HEK293T (cell line): ENCODE measurements at regions not wholly inside any gene's neighbourhood (a gene's known extent, or its start where the extent isn't known, plus 50 kb on each side); places are given as distances from the start of the nearest gene placed in this dataset.

Experiments
- CTCF ChIA-PET: fragments of 350-600 bp; formaldehyde crosslinking; extraction: SDS; loops from one replicate; lab custom pipeline; 2021; ENCODE audit warnings: antibody characterized with exemption, inconsistent platforms; lab: Yijun Ruan, JAX
- POLR2A ChIA-PET: fragments of 350-600 bp; formaldehyde crosslinking; extraction: SDS; loops from one replicate; lab custom pipeline; 2020; ENCODE audit warnings: antibody characterized with exemption, inconsistent platforms; lab: Yijun Ruan, JAX
- DNase-seq: peaks from one replicate; pipeline ENCODE4 v3.0.0; 2012; ENCODE audit warnings: mixed read lengths; ENCODE audit errors: extremely low spot score
- ARNT ChIP-seq: fragments of 450-650 bp; IDR thresholded peaks from 2 replicates; pipeline ENCODE4 v1.6.1; 2017; ENCODE audit warnings: mild to moderate bottlenecking
- BHLHE40 ChIP-seq: fragments of 450-650 bp; IDR thresholded peaks from 2 replicates; pipeline ENCODE4 v1.6.1; 2016; ENCODE audit warnings: mild to moderate bottlenecking, moderate library complexity, borderline replicate concordance
- CTBP1 ChIP-seq: fragments of 450-650 bp; IDR thresholded peaks from 2 replicates; pipeline ENCODE4 v1.6.1; 2016; ENCODE audit warnings: borderline replicate concordance
- ELF4 ChIP-seq: fragments of 450-650 bp; IDR thresholded peaks from 2 replicates; pipeline ENCODE4 v1.6.1; 2017; ENCODE audit warnings: antibody characterized with exemption
- FOXA1 ChIP-seq: fragments of 450-650 bp; IDR thresholded peaks from 2 replicates; pipeline ENCODE4 v1.6.1; 2016; ENCODE audit warnings: mild to moderate bottlenecking
- FOXK2 ChIP-seq: fragments of 450-650 bp; IDR thresholded peaks from 2 replicates; pipeline ENCODE4 v1.6.1; 2016; ENCODE audit warnings: mild to moderate bottlenecking
- FOXM1 ChIP-seq: fragments of 450-650 bp; IDR thresholded peaks from 2 replicates; pipeline ENCODE4 v1.6.1; 2017; ENCODE audit warnings: mild to moderate bottlenecking, borderline replicate concordance
- HDGF ChIP-seq: fragments of 450-650 bp; IDR thresholded peaks from 2 replicates; pipeline ENCODE4 v1.6.1; 2017; ENCODE audit warnings: antibody characterized with exemption, borderline replicate concordance
- L3MBTL2 ChIP-seq: fragments of 450-650 bp; conservative IDR thresholded peaks from 2 replicates; pipeline ENCODE4 v1.6.1; 2016; ENCODE audit warnings: mild to moderate bottlenecking
- LEF1 ChIP-seq: fragments of 450-650 bp; IDR thresholded peaks from 2 replicates; pipeline ENCODE4 v1.6.1; 2017; ENCODE audit warnings: mild to moderate bottlenecking, borderline replicate concordance
- NFRKB ChIP-seq: fragments of 450-650 bp; IDR thresholded peaks from 2 replicates; pipeline ENCODE4 v1.6.1; 2016; ENCODE audit warnings: mild to moderate bottlenecking, moderate library complexity
- SP1 ChIP-seq: fragments of 450-650 bp; IDR thresholded peaks from 2 replicates; pipeline ENCODE4 v1.6.1; 2017
- SUZ12 ChIP-seq: fragments of 450-650 bp; IDR thresholded peaks from 2 replicates; pipeline ENCODE4 v1.6.1; 2016; ENCODE audit warnings: mild to moderate bottlenecking
- TARDBP ChIP-seq: fragments of 450-650 bp; IDR thresholded peaks from 2 replicates; pipeline ENCODE4 v1.6.1; 2016
- ZNF384 ChIP-seq: fragments of 450-650 bp; IDR thresholded peaks from 2 replicates; pipeline ENCODE4 v1.6.1; 2016
- TF ChIP-seq, protein P1 (sequence below): fragments of 450-650 bp; IDR thresholded peaks from 2 replicates; pipeline ENCODE4 v1.6.1; 2016

DNA sequence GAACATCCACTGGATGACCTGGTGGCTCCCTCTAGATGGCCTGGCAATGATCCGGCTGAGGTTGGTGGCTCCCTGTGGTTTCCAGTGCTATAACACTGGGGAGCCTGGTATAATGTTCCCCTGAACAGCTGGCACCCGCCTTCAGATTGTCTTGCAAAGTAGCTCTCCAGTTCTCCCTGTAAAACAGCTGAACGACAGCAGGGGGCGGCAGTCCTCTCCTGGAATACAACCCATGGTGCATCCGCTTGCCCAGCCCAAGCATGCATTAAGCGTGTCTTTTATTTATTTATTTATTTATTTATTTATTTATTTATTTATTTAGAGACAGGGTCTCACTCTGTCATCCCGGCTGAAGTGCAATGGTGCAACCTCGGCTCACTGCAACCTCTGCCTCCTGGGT is 258.9 kb downstream of the BUD13 start:
- CTCF ChIA-PET, result interaction anchor here (0.5 to 1.0 kb wide), 7 partner anchors 10 to 191 kb away, joined by 3 to 4 read pairs (median 3); no protein-coding TSS in a partner anchor
- POLR2A ChIA-PET, result no interaction called here
- no peak for DNase-seq
- TF ChIP-seq FOXM1 (no peak), FOXK2 (no peak), TARDBP (no peak), L3MBTL2 (no peak), BHLHE40 (no peak), LEF1 (no peak), ELF4 (no peak), SP1 (no peak), HDGF (no peak), CTBP1 (no peak), NFRKB (no peak), ARNT (no peak), ZNF384 (no peak), FOXA1 (no peak)
- TF ChIP-seq, protein P1, sequence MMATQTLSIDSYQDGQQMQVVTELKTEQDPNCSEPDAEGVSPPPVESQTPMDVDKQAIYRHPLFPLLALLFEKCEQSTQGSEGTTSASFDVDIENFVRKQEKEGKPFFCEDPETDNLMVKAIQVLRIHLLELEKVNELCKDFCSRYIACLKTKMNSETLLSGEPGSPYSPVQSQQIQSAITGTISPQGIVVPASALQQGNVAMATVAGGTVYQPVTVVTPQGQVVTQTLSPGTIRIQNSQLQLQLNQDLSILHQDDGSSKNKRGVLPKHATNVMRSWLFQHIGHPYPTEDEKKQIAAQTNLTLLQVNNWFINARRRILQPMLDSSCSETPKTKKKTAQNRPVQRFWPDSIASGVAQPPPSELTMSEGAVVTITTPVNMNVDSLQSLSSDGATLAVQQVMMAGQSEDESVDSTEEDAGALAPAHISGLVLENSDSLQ, result no peak

DNA sequence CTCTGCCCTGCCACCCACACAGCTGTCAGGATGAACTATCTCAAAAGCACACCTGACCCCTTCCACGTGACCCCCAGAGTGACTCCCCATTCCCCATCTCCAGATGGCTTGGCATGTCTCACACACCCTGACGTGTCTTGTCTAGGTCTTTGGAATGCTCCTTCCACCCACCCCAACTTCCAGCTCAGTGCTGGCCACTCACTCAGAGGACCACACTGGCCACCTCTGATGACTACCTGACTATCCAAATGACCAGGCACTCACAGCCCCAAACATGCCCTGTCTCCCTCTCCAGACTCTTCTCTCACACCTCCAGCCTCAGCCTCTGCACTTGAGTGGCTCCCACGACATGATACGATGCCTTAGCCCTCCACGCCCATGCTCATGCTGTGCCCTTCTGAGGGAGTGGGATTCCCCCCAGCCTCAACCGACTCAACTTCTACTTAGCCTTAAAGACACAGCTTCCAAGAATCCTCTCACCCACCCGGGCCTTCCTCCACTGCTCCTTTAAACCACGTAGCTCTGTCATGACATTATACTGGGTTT is 259.4 kb downstream of the BUD13 start:
- no peak for DNase-seq
- TF ChIP-seq NFRKB, result no peak
- no peak for TF ChIP-seq FOXK2
- no peak for TF ChIP-seq ARNT
- TF ChIP-seq FOXM1, result no peak
- TF ChIP-seq SUZ12, result no peak
- no peak for TF ChIP-seq FOXA1
- no peak for TF ChIP-seq TARDBP
- no peak for TF ChIP-seq LEF1
- no peak for TF ChIP-seq CTBP1
- TF ChIP-seq HDGF, result no peak
- no peak for TF ChIP-seq ZNF384
- no peak for TF ChIP-seq ELF4
- TF ChIP-seq BHLHE40, result no peak
- ChIA-PET POLR2A (no interaction called here), CTCF (interaction anchor here (0.5 to 1.0 kb wide), 7 partner anchors 9 to 191 kb away, joined by 3 to 4 read pairs (median 3); no protein-coding TSS in a partner anchor)

DNA sequence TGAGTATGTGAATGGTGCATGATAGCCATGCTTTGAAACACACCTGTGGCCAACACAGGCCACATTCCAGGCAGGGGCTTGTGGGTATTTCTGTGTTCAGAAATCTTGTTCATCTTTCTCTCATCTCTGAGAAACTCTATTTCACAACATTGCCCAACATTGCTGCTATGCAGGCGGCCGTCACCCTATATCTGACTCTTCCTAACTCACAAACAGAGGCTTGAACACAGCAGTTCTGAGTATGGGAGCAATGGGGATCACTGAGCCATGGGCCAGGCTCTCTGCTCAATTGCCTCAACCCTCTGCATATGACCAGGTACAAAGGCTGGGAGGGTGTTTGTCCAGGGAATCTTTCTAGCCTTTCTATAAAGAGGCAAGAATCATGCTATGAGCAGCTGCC is 259.9 kb downstream of the BUD13 start:
- DNase-seq, result no peak
- TF ChIP-seq SUZ12 (no peak), NFRKB (no peak), TARDBP (no peak), HDGF (no peak), LEF1 (no peak)
- TF ChIP-seq, protein P1, result no peak
- ChIA-PET POLR2A (no interaction called here), CTCF (no interaction called here)

DNA sequence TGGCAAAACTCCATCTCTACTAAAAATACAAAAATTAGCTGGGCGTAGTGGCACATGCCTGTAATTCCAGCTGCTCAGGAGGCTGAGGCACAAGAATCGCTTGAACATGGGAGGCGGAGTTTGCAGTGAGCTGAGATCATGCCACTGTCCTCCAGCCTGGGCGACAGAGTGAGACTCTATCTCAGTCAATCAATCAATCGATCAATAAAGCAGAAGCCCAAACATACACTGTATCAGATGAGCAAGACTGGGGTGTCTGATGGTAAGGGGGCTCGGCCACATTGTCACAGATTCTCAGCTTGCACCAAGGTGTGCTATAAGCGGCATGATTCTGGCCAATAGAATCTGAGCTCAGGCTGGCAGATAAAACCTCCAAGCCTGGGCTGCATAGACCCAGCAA is 261.1 kb downstream of the BUD13 start:
- CTCF ChIA-PET, result interaction anchor here (0.8 kb wide), 1 partner anchor 58 kb away, joined by 3 read pairs; no protein-coding TSS in a partner anchor
- POLR2A ChIA-PET, result no interaction called here
- DNase-seq, result no peak
- no peak for TF ChIP-seq LEF1
- TF ChIP-seq NFRKB, result no peak
- no peak for TF ChIP-seq TARDBP
- no peak for TF ChIP-seq BHLHE40
- TF ChIP-seq ELF4, result no peak

DNA sequence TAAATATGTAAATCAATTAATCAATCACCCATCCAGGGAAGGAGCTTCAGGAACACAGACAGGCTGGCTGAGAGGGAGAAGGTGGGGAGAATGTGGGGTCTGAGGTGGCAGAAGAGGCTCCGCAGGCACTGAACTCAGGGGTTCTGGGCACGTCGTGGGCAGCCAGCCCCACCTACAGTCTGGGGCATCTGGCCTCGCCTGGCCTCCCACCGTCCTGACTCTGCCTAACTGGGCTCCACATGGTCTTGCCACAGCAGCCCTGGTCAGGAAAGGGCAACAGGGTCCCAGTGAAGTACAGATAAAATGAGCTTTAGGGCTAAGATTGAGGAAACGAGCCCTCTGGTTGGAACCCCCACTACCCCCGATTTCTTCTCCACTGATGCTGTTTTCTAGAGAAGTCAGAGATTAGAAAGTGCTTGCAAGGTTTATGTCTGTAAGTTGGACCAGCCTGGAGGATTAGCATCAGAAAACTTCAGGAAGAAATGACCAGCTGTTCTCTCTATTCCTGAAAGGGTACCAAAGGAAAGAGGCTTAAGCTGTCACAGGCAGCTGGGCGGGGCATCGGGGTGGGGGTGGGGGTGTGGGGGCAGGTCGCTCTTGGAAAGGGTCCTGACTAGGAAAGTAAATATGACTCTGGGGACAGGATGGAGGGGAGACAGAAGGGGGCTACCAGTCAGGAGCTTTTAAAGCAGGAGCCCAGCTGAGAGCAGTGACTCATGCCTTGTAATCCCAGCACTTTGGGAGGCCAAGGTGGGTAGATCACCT is 261.7 kb downstream of the BUD13 start:
- no peak for DNase-seq
- ChIA-PET POLR2A (no interaction called here), CTCF (interaction anchor here (0.8 kb wide), 1 partner anchor 57 kb away, joined by 3 read pairs; no protein-coding TSS in a partner anchor)
- TF ChIP-seq ELF4 (no peak), L3MBTL2 (no peak), BHLHE40 (no peak), ARNT (no peak), ZNF384 (no peak)

DNA sequence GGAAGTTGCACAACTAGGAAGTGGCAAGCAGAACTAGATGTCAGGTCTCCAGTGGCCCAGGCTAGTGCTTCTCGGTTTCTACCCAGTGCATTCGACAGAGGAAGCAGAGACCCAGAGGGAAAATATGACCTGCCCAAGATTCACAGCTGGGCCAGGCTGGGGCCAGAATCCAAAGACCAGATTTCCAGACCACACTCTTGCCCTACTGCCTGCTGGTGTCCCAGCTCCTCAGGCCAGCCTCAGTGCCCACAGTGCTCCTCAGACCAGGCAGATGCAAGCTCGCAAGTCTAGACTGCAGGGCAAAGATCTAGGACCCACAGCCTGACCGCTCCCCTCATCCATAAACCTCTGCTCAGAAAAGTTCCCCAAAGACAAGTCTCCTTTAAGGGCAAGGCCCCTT is 262.6 kb downstream of the BUD13 start:
- DNase-seq, result no peak
- CTCF ChIA-PET, result no interaction called here
- POLR2A ChIA-PET, result no interaction called here
- TF ChIP-seq, protein P1, result no peak
- TF ChIP-seq LEF1, result no peak
- no peak for TF ChIP-seq BHLHE40
- no peak for TF ChIP-seq HDGF
- TF ChIP-seq SP1, result no peak
- TF ChIP-seq NFRKB, result no peak
- TF ChIP-seq FOXM1, result no peak
- TF ChIP-seq CTBP1, result no peak
- no peak for TF ChIP-seq ZNF384
- no peak for TF ChIP-seq FOXA1
- TF ChIP-seq SUZ12, result no peak
- TF ChIP-seq ARNT, result no peak
- TF ChIP-seq L3MBTL2, result no peak
- no peak for TF ChIP-seq ELF4
- no peak for TF ChIP-seq TARDBP
- no peak for TF ChIP-seq FOXK2
